ENCODE measurements at regions not wholly inside any gene's neighbourhood (a gene's known extent, or its start where the extent isn't known, plus 50 kb on each side); places are given as distances from the start of the nearest gene placed in this dataset.

DNA sequence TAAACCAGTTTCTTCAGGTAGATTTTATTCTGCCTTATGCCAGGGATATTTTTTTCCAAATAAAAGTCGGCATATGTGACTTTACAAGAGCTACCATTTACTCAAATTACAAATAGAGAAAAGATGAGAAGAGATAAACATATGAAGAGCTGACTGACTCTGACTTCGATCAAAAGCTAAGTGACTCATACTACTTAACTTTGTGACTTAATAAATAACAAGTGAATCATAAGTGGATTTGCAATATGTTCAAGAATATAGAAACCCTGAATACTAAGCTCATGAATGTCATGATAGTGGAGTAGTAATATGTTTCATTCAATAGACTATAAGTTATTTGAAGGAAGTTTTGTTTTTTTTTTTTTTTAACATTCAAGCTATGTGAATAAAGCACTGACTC lies 130.5 kb upstream of the ANO3 start:
- DNase-seq = no peak

DNA sequence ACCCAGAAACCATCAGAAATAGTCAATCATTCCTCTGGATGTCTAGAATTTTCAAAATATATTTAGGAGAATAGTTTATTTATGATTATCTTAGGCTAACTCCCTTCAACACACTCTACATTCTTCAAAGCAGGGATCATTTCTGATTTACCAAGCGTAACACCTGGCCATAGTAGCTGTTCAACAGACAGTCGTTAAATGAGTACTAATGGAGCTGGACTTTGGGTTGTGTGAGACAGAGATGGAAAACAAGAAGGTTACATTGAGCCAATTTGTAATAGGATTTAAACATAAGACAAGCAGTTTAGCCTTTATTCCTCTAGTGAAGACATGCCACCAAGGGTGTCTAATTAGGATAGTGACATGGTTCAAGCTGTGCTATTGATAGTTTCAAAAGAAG lies 129.2 kb upstream of the ANO3 start:
- DNase-seq = no peak

DNA sequence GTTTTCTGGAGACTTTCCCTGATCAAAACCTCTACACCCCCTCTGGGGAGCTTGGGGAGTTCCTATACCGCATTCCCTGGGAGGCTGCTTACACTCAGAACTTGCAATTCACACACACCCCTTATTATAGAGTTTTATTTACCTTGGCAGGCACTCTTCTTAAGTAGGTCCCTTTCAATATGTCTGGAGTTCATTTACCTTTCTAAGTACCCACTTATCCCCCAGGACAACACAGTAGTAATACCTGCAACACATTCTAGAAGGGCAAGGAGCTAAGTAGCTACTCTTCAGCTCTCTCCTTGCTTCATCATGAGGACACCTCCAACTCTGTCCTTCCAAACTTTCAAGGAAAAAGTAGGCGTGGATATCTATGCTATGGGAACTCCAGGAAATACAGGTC lies 127.8 kb upstream of the ANO3 start:
- no peak for DNase-seq

DNA sequence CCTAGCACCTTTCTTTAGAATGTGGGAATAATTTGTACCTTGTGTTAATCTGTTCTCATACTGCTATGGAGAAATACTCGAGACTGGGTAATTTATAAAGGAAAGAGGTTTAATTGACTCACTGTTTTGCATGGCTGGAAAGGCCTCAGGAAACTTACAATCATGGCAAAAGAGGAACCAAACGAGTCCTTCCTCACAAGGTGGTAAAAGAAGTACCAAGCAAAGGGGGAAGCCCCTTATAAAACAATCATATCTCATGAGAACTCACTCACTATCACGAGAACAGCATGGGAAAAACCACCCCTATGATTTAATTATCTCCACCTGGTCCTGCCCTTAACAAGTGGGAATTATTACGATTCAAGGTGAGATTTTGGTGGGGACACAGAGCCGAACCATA lies 127.1 kb upstream of the ANO3 start:
- DNase-seq = no peak

- DNase-seq = no peak
Measured at GRCh38 chr11:26219183-26220117, 112.5 kb upstream of the ANO3 start.

DNA sequence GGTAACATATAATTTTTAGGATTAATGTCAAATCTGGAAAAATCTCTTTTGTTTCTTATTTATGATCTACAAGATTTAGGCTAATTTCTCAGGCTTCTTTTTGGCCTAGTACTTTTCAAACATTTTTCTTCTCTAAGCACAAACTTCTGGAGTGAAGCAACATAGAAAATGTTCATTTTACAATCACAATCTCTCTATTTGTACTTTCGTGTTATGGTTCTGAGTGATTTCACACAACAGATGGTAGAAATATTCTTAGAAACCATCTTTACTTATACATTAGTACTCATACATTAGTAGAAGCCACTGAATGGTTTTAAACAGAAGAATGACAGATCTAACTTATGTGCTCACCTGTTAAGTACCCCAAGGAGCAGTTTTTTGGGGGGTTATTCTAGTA lies 106.3 kb upstream of the ANO3 start:
- DNase-seq = no peak

GRCh38 chr11:26227301-26227746 lies 104.6 kb upstream of the ANO3 start:
- DNase-seq = no peak

GRCh38 chr11:26227883-26228502 lies 103.9 kb upstream of the ANO3 start:
- no peak for DNase-seq

GRCh38 chr11:26228778-26229177 lies 103.2 kb upstream of the ANO3 start:
- no peak for DNase-seq

GRCh38 chr11:26229257-26229656 lies 102.7 kb upstream of the ANO3 start:
- DNase-seq = no peak

DNA sequence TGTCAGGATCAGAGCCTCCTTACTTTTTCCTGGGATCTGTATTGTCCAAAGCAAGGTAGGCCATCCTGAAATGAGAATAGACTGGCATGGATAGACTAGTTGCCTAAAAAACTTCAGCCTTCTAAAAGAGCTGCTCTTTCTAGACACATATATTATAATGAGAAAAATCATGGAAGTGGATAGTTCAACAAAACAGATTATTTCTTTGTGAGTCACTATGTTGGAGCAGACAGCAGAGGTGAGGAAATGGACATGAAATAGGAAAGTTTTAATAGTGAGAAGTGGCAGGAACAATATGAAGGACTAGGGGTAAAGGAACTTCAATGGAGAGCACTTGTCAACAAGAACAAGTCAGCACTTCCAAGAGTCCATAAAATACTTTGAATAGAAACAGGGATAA lies 101.9 kb upstream of the ANO3 start:
- no peak for DNase-seq

- DNase-seq = no peak
Measured at GRCh38 chr11:26231252-26231661, 100.7 kb upstream of the ANO3 start.

- no peak for DNase-seq
Measured at GRCh38 chr11:26234451-26234850, 97.5 kb upstream of the ANO3 start.

DNA sequence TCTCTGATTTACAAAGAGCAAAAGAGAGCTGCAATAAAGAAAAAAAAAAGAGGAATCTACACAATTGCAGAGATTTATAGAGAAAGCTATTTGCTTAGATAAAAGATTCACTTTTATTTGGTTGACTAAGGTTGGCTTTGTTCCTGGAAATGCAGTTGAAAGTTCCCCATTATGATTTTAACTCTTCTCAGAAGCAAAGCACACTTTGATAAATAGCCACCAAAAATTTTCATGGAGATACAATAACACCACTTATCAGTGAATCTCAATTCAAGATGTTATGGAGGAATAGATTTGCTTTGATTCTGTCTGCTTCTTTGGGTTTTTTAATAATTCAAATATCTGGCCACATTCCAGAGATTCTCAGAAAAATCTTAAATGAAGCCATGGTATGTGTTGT lies 88.5 kb upstream of the ANO3 start:
- DNase-seq = no peak

GRCh38 chr11:26244207-26244606 lies 87.7 kb upstream of the ANO3 start:
- DNase-seq = no peak

GRCh38 chr11:26245046-26245445 lies 86.9 kb upstream of the ANO3 start:
- no peak for DNase-seq

- DNase-seq = no peak
Measured at GRCh38 chr11:26247340-26247739, 84.6 kb upstream of the ANO3 start.

DNA sequence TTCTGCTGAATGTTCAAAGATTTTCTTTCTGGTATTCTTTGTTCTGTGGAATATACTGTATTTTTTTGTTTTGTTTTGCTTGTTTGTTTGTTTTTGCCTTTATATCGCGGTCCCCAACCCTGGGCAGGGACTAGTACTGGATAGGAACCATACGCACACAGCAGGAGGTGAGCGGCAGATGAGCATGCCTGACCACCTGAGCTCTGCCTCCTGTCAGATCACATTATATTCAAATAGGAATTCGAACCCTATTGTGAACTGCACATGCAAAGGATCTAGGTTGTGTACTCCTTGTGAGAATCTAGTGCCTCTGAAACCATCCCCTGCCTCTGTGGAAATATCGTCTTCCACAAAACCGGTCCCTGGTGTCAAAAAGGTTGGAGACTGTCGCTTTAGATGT lies 83.3 kb upstream of the ANO3 start:
- DNase-seq = no peak

DNA sequence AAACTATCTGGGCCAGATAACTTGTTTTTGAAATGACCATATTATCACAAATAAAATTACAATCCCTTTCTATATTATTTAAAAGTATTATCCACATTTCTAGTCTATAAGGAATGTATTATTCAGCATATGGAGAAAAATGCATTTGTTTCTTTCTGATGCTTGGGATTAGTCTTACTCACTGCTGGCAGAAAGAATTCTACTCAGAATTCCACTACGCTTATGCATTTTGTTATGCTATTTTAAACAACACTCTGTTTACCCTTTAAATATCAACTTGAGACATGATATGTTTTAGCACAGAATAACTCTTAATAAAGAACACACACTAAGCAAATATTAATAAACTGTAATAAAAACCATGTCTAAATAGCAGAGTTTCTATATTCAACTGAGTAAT lies 77.6 kb upstream of the ANO3 start:
- no peak for DNase-seq

DNA sequence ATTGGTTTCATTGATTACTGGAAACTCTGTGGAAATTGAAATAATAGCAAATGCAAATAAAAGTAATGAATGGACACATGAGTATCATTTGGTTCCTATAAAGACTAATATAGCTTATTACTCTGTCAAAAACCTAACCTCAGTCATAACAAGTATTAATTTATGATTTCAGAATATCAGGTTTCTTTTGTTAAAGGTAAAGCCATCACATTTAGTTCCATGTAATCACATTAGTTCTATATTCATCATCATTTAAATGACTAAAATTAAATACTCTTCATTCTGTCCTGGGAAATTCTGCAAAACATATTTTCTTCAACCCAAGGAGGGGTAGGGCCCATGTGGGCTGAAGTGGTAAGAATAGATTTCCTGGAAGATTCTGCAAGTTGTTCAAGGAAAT lies 68.2 kb upstream of the ANO3 start:
- DNase-seq = no peak

DNA sequence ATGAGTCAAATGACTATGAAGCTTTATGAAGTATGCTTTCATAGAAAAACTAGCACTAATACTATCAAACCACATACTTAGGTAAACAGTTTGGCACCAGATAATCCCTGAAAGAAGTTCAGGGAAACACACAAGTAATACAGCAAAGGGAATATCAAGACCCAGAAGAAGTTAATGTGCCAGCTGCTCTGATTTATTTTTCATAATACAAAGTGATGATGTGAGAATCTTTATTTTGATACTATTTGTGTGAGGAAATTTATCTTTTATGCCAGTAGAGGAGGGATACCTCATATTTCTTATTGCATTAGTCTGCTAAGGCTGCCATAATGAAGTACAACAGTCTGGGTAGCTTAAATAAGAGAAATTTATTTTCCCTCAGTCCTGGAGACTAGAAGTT lies 67.7 kb upstream of the ANO3 start:
- no peak for DNase-seq

- no peak for DNase-seq
Measured at GRCh38 chr11:26268980-26269660, 62.8 kb upstream of the ANO3 start.

- no peak for DNase-seq
Measured at GRCh38 chr11:26271666-26272065, 60.3 kb upstream of the ANO3 start.

All from NCI-H446 treated with DMSO at 0.1 percent for 48 hours (cell line).